A549 (cell line): ENCODE measurements at regions not wholly inside any gene's neighbourhood (a gene's known extent, or its start where the extent isn't known, plus 50 kb on each side); places are given as distances from the start of the nearest gene placed in this dataset.
"Not testable (repeated sequence)": the region's sequence is repeated elsewhere in the genome, so short reads cannot be mapped to it uniquely, and the experiment has no call there.

Source experiments
- ATAC-seq, 2 experiments: fragments of 200-7000 bp in 1 of 2; fragments of >200 bp in 1 of 2; cut with Nextera tagmentation in 1 of 2; cut with Tn5 transposase in 1 of 2; 3 replicates each; pipeline versions ENCODE4 v1.8.0 to v1.9.1; 2018 to 2020; ENCODE audit warnings: mild to moderate bottlenecking in 1 of 2, moderate library complexity in 1 of 2
- CTCF ChIA-PET: fragments of 300-600 bp; sonication (Branson Sonifier 250); formaldehyde crosslinking; extraction: SDS; loops from one replicate; lab custom pipeline; 2021; ENCODE audit warnings: antibody characterized with exemption, inconsistent platforms; lab: Yijun Ruan, JAX
- POLR2A ChIA-PET: fragments of 350-600 bp; formaldehyde crosslinking; extraction: SDS; loops from one replicate; lab custom pipeline; 2021; ENCODE audit warnings: antibody characterized with exemption, inconsistent platforms; lab: Yijun Ruan, JAX
- DNase-seq, 2 experiments: peaks; one replicate each; pipeline versions ENCODE4 v3.0.0 to v3.0.0-alpha.2; 2011 to 2016; ENCODE audit warnings: low read depth in 1 of 2, low spot score in 1 of 2
- FAIRE-seq: peaks from 2 replicates; lab custom pipeline; 2011; peaks lifted over from hg19 to GRCh38; lab: Jason Lieb, UNC
- H3K27ac ChIP-seq, 2 experiments: fragments of >200 bp; sonication (Bioruptor Twin); formaldehyde crosslinking; 3 replicates each; pipeline ENCODE4 v1.5.1; 2016 to 2017
- H3K4me1 ChIP-seq: fragments of >200 bp; sonication (Bioruptor Twin); formaldehyde crosslinking; 3 replicates; pipeline ENCODE4 v1.6.1; 2016
- H3K4me2 ChIP-seq: fragments of >200 bp; sonication (Bioruptor Twin); formaldehyde crosslinking; 3 replicates; pipeline ENCODE4 v1.6.1; 2016
- H3K4me3 ChIP-seq: fragments of >200 bp; sonication (Bioruptor Twin); formaldehyde crosslinking; 3 replicates; pipeline ENCODE4 v1.5.1; 2016
- H3K9me3 ChIP-seq: fragments of >200 bp; sonication (Bioruptor Twin); formaldehyde crosslinking; 3 replicates; pipeline ENCODE4 v1.6.1; 2016
- BHLHE40 ChIP-seq: IDR thresholded peaks from 2 replicates; pipeline ENCODE4 v1.6.1; 2012; ENCODE audit warnings: low read depth, low read length, inconsistent platforms
- CBX8 ChIP-seq: fragments of 200-600 bp; sonication (generic); IDR thresholded peaks from 2 replicates; pipeline ENCODE4 v1.6.1; 2016
- CHD2 ChIP-seq: fragments of 150-350 bp; IDR thresholded peaks from 2 replicates; pipeline ENCODE4 v1.6.1; 2014; ENCODE audit warnings: low read length; ENCODE audit not compliant: partially characterized antibody
- EHMT2 ChIP-seq: fragments of 200-600 bp; sonication (generic); IDR thresholded peaks from 2 replicates; pipeline ENCODE4 v1.6.1; 2016; ENCODE audit warnings: antibody characterized with exemption, low read depth, mild to moderate bottlenecking, moderate library complexity
- ESRRA ChIP-seq: fragments of 150-350 bp; IDR thresholded peaks from 2 replicates; pipeline ENCODE4 v1.6.1; 2014; ENCODE audit warnings: mild to moderate bottlenecking, low read length, borderline replicate concordance
- FOSB ChIP-seq: fragments of 250-450 bp; sonication (Bioruptor Pico); IDR thresholded peaks from 2 replicates; pipeline ENCODE4 v1.5.0; 2020; ENCODE audit warnings: mild to moderate bottlenecking, moderate library complexity
- FOSL2 ChIP-seq, 2 experiments: fragments of 450-650 bp in 1 of 2; fragments of >200 bp in 1 of 2; sonication (Bioruptor Twin) in 1 of 2; formaldehyde crosslinking; IDR thresholded peaks; 2 replicates each; pipeline versions ENCODE4 v1.5.0 to v1.6.1; 2016 to 2020; ENCODE audit warnings: mild to moderate bottlenecking in 1 of 2, moderate library complexity in 1 of 2
- FOXS1 ChIP-seq: fragments of 250-450 bp; sonication (Bioruptor Pico); IDR thresholded peaks from 2 replicates; pipeline ENCODE4 v1.5.0; 2020; ENCODE audit warnings: mild to moderate bottlenecking, moderate library complexity
- GATA3 ChIP-seq: IDR thresholded peaks from 2 replicates; pipeline ENCODE4 v1.6.1; 2012; ENCODE audit warnings: borderline replicate concordance
- HDAC2 ChIP-seq: fragments of 200-600 bp; sonication (generic); IDR thresholded peaks from 2 replicates; pipeline ENCODE4 v1.6.1; 2016
- HEYL ChIP-seq: fragments of 250-450 bp; sonication (Bioruptor Pico); IDR thresholded peaks from 2 replicates; pipeline ENCODE4 v1.8.0; 2021; ENCODE audit warnings: mild to moderate bottlenecking, moderate library complexity
- HOXB13 ChIP-seq: fragments of 250-450 bp; sonication (Bioruptor Pico); IDR thresholded peaks from 2 replicates; pipeline ENCODE4 v1.5.0; 2020; ENCODE audit warnings: low read depth, mild to moderate bottlenecking, moderate library complexity
- HOXB5 ChIP-seq: fragments of 250-450 bp; sonication (Bioruptor Pico); IDR thresholded peaks from 2 replicates; pipeline ENCODE4 v1.5.0; 2020; ENCODE audit warnings: mild to moderate bottlenecking, moderate library complexity
- KDM5A ChIP-seq: fragments of 200-600 bp; sonication (generic); IDR thresholded peaks from 2 replicates; pipeline ENCODE4 v1.6.1; 2016; ENCODE audit warnings: antibody characterized with exemption, mild to moderate bottlenecking
- MAFK ChIP-seq: fragments of 450-650 bp; IDR thresholded peaks from 2 replicates; pipeline ENCODE4 v1.6.1; 2014; ENCODE audit not compliant: partially characterized antibody
- MAZ ChIP-seq: fragments of 150-350 bp; IDR thresholded peaks from 2 replicates; pipeline ENCODE4 v1.6.1; 2014; ENCODE audit warnings: antibody characterized with exemption, low read depth, low read length, borderline replicate concordance
- MYC ChIP-seq: IDR thresholded peaks from 2 replicates; pipeline ENCODE4 v1.6.1; 2012; ENCODE audit warnings: mild to moderate bottlenecking, inconsistent platforms, low read length, improper control_type of control experiment, borderline replicate concordance
- NR3C1 ChIP-seq: fragments of >200 bp; sonication (Bioruptor Twin); formaldehyde crosslinking; IDR thresholded peaks from 3 replicates; pipeline ENCODE4 v1.6.1; 2017
- POLR2A ChIP-seq: IDR thresholded peaks from 2 replicates; pipeline ENCODE4 v1.6.1; 2012; ENCODE audit warnings: mild to moderate bottlenecking, low read length
- RAD21 ChIP-seq, 2 experiments: fragments of >200 bp in 1 of 2; sonication (Bioruptor Twin) in 1 of 2; formaldehyde crosslinking in 1 of 2; IDR thresholded peaks in 1 of 2; conservative IDR thresholded peaks in 1 of 2; 2 replicates in 1 of 2; 3 replicates in 1 of 2; pipeline ENCODE4 v1.6.1; 2012 to 2018; ENCODE audit warnings: inconsistent platforms in 1 of 2
- ZNF302 ChIP-seq: fragments of 250-450 bp; sonication (Bioruptor Pico); IDR thresholded peaks from 2 replicates; pipeline ENCODE4 v1.9.0; 2021; ENCODE audit warnings: inconsistent platforms, mild to moderate bottlenecking, moderate library complexity
- ZSCAN20 ChIP-seq: fragments of 250-450 bp; sonication (Bioruptor Pico); IDR thresholded peaks from 2 replicates; pipeline ENCODE4 v1.8.0; 2022; ENCODE audit warnings: mild to moderate bottlenecking, moderate library complexity
- WGBS: methylation state at CpG from one replicate; pipeline ENCODE4 v1.1.6; 2017; ENCODE audit errors: missing lambda C conversion rate; 5-methylcytosine and 5-hydroxymethylcytosine counted together
- TF ChIP-seq, protein P1 (sequence below): IDR thresholded peaks from 2 replicates; pipeline ENCODE4 v1.6.1; 2012
- TF ChIP-seq, protein P2 (sequence below): fragments of 200-600 bp; sonication (generic); IDR thresholded peaks from 2 replicates; pipeline ENCODE4 v1.6.1; 2016; ENCODE audit warnings: antibody characterized with exemption, mild to moderate bottlenecking, moderate library complexity
- TF ChIP-seq, protein P3 (sequence below): fragments of 450-650 bp; IDR thresholded peaks from 2 replicates; pipeline ENCODE4 v1.6.1; 2014; ENCODE audit warnings: antibody characterized with exemption
- TF ChIP-seq, protein P4 (sequence below): fragments of 150-350 bp; IDR thresholded peaks from 2 replicates; pipeline ENCODE4 v1.6.1; 2014; ENCODE audit warnings: low read depth, mild to moderate bottlenecking, low read length
- TF ChIP-seq, protein P5 (sequence below): fragments of 250-450 bp; sonication (Bioruptor Pico); IDR thresholded peaks from 2 replicates; pipeline ENCODE4 v1.5.0; 2020; ENCODE audit warnings: low read depth, mild to moderate bottlenecking, moderate library complexity
- TF ChIP-seq, protein P6 (sequence below): IDR thresholded peaks from 2 replicates; pipeline ENCODE4 v1.6.1; 2012; ENCODE audit warnings: low read depth, borderline replicate concordance

GRCh38 chr3:176041185-176041584 lies 1156.1 kb downstream of the TBL1XR1 start (continued):
- TF ChIP-seq, protein P1, sequence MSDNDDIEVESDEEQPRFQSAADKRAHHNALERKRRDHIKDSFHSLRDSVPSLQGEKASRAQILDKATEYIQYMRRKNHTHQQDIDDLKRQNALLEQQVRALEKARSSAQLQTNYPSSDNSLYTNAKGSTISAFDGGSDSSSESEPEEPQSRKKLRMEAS = no peak
- TF ChIP-seq POLR2A (no peak), ZNF302 (CRISPR knock-in tag) (no peak)

GRCh38 chr3:176037636-176038035 lies 1159.6 kb downstream of the TBL1XR1 start:
- ATAC-seq (no peak), FAIRE-seq (no peak), DNase-seq (no peak)
- H3K4me3 ChIP-seq = no peak overlapping the region
- TF ChIP-seq ZSCAN20 (CRISPR knock-in tag) (no peak), BHLHE40 (no peak), FOSL2 (IDR thresholded peaks at IDR 0.05) (no peak), FOSL2 (CRISPR knock-in tag; IDR thresholded peaks at IDR 0.05) (no peak), HOXB13 (CRISPR knock-in tag) (no peak), HOXB5 (CRISPR knock-in tag) (no peak), MAZ (no peak), HDAC2 (no peak), KDM5A (no peak), CBX8 (no peak)
- TF ChIP-seq, protein P2, sequence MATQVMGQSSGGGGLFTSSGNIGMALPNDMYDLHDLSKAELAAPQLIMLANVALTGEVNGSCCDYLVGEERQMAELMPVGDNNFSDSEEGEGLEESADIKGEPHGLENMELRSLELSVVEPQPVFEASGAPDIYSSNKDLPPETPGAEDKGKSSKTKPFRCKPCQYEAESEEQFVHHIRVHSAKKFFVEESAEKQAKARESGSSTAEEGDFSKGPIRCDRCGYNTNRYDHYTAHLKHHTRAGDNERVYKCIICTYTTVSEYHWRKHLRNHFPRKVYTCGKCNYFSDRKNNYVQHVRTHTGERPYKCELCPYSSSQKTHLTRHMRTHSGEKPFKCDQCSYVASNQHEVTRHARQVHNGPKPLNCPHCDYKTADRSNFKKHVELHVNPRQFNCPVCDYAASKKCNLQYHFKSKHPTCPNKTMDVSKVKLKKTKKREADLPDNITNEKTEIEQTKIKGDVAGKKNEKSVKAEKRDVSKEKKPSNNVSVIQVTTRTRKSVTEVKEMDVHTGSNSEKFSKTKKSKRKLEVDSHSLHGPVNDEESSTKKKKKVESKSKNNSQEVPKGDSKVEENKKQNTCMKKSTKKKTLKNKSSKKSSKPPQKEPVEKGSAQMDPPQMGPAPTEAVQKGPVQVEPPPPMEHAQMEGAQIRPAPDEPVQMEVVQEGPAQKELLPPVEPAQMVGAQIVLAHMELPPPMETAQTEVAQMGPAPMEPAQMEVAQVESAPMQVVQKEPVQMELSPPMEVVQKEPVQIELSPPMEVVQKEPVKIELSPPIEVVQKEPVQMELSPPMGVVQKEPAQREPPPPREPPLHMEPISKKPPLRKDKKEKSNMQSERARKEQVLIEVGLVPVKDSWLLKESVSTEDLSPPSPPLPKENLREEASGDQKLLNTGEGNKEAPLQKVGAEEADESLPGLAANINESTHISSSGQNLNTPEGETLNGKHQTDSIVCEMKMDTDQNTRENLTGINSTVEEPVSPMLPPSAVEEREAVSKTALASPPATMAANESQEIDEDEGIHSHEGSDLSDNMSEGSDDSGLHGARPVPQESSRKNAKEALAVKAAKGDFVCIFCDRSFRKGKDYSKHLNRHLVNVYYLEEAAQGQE = no peak
- TF ChIP-seq, protein P1 = no peak
- CTCF ChIA-PET = no interaction called here
- no peaks in the 10 kb centered on the region for H3K9me3 ChIP-seq
- no peak overlapping the region for H3K4me2 ChIP-seq
- H3K27ac ChIP-seq = no peak overlapping the region
- POLR2A ChIA-PET = no interaction called here
- WGBS = 29% methylated on average over 1 of the region's 1 CpG
- H3K4me1 ChIP-seq = no peaks in the 10 kb centered on the region

DNA sequence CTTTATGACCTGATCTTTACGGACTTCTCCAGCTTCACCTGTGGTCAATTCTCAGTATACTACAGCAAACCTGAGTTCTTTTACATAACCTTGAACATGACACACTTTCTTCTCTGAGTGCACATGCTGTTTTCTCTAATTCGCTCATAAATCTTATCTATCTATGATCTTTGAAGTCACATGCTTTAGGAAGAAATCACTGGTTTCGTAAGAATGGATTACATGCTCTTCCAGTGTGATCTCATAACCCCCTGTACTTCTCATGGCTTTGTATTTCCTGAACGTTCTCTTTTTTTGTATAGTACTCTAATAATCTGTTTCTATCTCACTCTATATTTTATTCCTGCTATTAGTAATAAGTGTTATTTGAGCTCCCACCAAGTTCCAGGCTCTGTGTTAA lies 1165.2 kb downstream of the TBL1XR1 start:
- WGBS = 12% methylated on average over 4 of the region's 4 CpGs
- no peak for TF ChIP-seq CBX8
- TF ChIP-seq, protein P3, sequence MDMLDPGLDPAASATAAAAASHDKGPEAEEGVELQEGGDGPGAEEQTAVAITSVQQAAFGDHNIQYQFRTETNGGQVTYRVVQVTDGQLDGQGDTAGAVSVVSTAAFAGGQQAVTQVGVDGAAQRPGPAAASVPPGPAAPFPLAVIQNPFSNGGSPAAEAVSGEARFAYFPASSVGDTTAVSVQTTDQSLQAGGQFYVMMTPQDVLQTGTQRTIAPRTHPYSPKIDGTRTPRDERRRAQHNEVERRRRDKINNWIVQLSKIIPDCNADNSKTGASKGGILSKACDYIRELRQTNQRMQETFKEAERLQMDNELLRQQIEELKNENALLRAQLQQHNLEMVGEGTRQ = no peak
- TF ChIP-seq, protein P4, sequence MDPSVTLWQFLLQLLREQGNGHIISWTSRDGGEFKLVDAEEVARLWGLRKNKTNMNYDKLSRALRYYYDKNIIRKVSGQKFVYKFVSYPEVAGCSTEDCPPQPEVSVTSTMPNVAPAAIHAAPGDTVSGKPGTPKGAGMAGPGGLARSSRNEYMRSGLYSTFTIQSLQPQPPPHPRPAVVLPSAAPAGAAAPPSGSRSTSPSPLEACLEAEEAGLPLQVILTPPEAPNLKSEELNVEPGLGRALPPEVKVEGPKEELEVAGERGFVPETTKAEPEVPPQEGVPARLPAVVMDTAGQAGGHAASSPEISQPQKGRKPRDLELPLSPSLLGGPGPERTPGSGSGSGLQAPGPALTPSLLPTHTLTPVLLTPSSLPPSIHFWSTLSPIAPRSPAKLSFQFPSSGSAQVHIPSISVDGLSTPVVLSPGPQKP = no peak
- no peak for TF ChIP-seq GATA3
- no peak for TF ChIP-seq ZSCAN20 (CRISPR knock-in tag)
- no peak for TF ChIP-seq NR3C1
- no peak for TF ChIP-seq MYC
- no peak for TF ChIP-seq EHMT2
- no peak for TF ChIP-seq CHD2
- TF ChIP-seq FOXS1 (CRISPR knock-in tag) = no peak
- TF ChIP-seq, protein P5, sequence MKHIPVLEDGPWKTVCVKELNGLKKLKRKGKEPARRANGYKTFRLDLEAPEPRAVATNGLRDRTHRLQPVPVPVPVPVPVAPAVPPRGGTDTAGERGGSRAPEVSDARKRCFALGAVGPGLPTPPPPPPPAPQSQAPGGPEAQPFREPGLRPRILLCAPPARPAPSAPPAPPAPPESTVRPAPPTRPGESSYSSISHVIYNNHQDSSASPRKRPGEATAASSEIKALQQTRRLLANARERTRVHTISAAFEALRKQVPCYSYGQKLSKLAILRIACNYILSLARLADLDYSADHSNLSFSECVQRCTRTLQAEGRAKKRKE (CRISPR knock-in tag) = no peak
- no peak for TF ChIP-seq RAD21 (conservative IDR thresholded peaks at IDR 0.05 in 1 of 2, IDR thresholded peaks at IDR 0.05 in 1 of 2)
- TF ChIP-seq ESRRA = no peak
- no peak for TF ChIP-seq HDAC2
- no peak for TF ChIP-seq FOSB
- no peak for TF ChIP-seq MAFK
- TF ChIP-seq, protein P6, sequence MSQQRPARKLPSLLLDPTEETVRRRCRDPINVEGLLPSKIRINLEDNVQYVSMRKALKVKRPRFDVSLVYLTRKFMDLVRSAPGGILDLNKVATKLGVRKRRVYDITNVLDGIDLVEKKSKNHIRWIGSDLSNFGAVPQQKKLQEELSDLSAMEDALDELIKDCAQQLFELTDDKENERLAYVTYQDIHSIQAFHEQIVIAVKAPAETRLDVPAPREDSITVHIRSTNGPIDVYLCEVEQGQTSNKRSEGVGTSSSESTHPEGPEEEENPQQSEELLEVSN = no peak
- TF ChIP-seq ZNF302 (CRISPR knock-in tag) = no peak
- no peak for TF ChIP-seq HEYL (CRISPR knock-in tag)
- CTCF ChIA-PET = no interaction called here
- Histone ChIP-seq H3K27ac (no peak overlapping the region), H3K4me3 (no peak overlapping the region), H3K9me3 (no peaks in the 10 kb centered on the region), H3K4me2 (no peak overlapping the region), H3K4me1 (no peaks in the 10 kb centered on the region)
- no peak for FAIRE-seq
- ATAC-seq = no peak
- DNase-seq = no peak
- POLR2A ChIA-PET = no interaction called here

DNA sequence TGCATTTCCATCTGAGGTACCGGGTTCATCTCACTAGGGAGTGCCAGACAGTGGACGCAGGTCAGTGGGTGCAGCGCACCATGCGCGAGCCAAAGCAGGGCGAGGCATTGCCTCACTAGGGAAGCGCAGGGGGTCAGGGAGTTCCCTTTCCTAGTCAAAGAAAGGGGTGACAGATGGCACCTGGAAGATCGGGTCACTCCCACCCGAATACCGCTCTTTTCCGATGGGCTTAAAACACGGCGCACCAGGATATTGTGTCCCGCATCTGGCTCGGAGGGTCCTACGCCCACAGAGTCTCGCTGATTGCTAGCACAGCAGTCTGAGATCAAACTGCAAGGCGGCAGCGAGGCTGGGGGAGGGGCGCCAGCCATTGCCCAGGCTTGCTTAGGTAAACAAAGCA lies 1157.1 kb downstream of the NAALADL2 start:
- H3K27ac ChIP-seq, POLR2A ChIA-PET, CTCF ChIA-PET, H3K4me1 ChIP-seq, DNase-seq, H3K4me3 ChIP-seq, H3K9me3 ChIP-seq, FAIRE-seq, H3K4me2 ChIP-seq, ATAC-seq: not testable (repeated sequence)
- WGBS = 66% methylated on average over 20 of the region's 20 CpGs
